Fibroblast of skin of right biceps (primary cell): ENCODE measurements at regions not wholly inside any gene's neighbourhood (a gene's known extent, or its start where the extent isn't known, plus 50 kb on each side); places are given as distances from the start of the nearest gene placed in this dataset.

Source experiments
- DNase-seq: peaks from one replicate; pipeline ENCODE4 v3.0.0-alpha.2; 2013

GRCh38 chr2:187055463-187055862 lies 206.5 kb upstream of the ZSWIM2 start:
- peak; percentile 30 for DNase-seq

DNA sequence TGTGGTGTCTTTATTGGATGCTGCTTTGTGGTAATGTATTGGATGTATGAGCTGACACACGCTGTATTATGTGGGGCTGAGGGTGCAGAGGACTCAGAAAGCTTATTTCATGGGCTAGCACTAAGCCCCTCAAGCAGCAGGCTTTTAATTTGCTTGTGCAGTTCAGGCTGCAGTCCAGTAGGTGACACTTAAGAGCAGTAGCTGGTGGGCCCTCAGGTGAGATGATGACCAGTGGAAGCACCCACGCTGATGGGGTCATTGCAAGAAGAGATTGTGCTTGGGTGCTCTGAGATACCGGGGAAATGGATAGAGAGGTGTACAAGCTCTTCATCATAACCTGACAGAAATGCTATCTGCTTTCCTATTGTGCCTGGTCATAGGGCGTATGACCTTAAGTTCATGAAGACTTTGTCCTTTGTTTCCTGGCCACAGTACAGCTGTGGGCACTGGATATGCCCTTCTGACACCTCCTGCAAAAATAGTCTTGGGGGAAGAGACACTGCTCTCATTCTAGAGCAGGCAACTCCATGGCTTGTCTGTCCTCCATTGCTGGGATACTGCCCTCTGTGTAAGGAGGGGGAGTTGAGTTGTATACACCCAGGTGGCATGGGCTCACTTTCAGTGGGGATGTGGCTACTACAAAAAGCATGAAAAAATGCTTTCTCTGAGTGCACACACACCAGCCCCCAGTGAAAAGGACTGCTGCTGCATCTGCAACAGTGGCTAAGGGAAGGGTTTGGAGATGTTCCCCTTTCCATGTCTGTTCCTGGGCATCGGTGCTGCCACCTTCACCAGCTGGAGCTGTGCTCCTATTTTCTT lies 205.7 kb upstream of the ZSWIM2 start:
- no peak for DNase-seq

DNA sequence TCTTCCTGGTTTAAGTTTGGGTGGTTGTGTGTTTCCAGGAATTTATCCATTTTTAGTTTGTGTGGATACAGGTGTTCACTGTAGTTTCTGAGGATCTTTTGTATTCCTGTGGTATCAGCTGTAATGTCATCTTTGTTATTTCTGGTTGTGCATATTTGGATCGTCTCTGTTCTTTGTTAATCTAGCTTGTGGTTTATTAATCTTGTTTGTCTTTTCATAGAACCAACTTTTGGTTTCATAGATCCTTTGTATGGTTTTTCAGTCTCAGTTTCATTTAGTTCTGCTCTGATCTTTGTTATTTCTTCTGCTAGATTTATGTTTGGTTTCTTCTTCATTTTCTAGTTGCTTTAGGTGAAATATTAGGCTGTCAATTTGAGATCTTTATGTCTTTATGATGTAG lies 202.4 kb upstream of the ZSWIM2 start:
- no peak for DNase-seq

GRCh38 chr2:187050409-187050998 lies 201.5 kb upstream of the ZSWIM2 start:
- peak; percentile 15 for DNase-seq

GRCh38 chr2:187037310-187037709 lies 188.3 kb upstream of the ZSWIM2 start:
- peak; percentile 11 for DNase-seq

DNA sequence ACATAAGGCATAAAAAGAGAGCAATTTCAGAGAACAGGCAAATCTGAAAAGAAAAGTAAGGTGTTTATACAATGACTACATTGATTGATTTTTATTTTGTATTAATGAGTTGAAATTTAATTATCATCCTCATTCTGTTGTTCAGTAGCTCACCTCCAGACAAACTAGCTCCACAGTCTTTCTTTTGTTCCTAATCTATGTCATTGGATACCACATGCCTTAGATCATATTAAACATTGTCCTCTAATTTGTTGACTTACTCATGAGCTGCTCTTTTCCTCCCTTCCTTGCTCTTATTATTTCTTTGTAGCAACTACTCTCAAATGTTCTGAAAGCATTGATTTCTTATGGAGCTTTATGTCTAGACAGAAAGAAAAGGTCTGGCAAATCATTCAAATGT lies 185.5 kb upstream of the ZSWIM2 start:
- no peak for DNase-seq

GRCh38 chr2:187024739-187025138 lies 175.8 kb upstream of the ZSWIM2 start:
- no peak for DNase-seq

DNA sequence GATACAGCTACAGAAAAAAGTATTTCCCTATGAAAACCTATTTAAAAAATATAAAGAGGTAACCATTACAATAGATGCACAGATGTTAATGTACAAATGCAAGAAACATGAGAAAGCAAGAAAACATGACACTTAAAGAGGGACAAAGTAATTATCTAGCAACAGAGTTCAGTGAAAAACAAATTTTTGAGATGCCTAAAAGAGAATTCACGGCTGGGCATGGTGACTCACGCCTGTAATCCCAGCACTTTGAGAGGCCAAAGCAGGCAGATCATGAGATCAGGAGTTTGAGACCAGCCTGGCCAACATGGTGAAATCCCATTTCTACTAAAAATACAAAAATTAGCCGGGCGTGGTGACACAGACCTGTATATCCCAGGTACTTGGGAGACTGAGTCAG lies 175.0 kb upstream of the ZSWIM2 start:
- peak; percentile 26 for DNase-seq

GRCh38 chr2:187017438-187017837 lies 168.5 kb upstream of the ZSWIM2 start:
- DNase-seq, result no peak

DNA sequence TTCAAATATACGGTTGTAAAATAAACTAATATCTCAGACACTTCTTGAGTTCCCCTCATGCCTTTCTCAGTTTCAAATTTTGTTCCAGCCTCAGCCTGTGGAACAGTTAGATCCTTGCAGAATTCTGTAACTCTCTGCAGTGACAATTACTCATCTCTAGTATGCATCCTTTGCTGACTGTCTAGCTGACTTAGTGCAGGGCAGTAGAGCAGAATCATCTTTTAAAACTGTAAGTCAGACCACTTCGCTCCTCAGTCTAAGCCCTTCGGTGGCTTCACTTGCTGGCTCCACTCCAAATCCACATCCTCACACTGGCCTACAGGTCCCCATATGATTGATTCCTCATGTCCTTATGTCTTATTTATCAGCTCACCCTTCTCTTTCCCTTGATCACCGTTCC lies 164.1 kb upstream of the ZSWIM2 start:
- DNase-seq, result peak; percentile 11

DNA sequence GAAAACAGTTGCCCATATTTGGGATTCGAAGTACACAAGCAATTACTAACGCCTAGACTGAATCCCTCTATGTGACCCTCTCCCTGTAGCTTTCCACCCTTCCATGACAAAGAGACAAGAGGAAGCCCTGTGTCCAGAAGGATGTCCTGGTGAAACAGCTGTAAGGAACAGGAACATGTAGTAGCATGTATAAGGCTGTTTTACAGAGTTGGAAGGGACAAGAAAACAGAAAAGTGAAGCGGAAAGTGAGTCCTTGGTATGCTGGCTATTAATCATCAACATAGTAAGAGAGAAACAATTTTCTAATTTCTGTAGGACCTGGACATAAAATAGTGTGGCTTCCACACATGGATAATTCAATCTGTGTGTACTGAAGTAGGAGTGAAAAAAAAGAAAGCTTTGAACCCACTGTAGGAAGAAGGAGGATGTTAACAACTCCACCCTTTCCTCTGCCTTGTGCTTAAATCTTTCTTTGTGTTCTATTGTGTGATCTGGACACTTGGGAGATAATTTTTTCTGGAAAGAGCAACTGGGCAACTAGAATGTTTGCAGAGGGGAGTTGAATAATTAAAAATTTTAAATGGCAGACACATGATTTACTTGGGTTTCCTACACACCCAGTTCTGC lies 162.3 kb upstream of the ZSWIM2 start:
- DNase-seq, result no peak

DNA sequence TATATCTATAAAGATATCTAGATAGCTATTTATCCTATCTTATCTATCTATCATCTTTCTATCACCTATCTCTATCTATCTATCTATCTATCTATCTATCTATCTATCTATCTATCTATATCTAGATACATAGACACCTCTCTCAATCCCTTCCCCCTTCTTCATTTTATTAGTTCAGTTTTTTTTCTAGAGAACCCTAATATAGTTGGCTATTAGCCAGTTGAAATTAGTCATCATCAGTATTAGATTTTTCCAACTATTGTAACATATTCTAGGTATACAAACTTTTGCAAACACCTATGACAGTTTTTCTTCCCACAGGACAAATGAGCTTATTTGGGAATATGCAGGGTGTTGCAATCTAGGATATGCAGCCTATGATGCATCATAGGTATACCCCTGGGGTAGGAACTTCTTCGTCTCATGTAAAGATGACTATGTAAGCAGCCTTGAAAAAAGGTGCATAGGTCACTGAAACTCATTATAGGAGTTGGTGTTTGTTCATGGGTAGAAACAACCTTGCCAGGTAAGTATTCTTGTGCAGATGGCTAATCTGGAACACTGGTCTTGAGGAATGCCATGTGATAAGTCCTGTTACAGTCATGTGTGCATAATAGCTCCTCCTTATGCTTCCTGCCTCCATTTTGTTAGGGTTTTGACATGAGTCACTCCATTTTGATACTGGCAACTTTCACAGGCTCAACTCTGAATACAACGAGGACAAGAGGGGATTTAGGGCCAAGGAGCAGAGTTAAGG lies 160.7 kb upstream of the ZSWIM2 start:
- no peak for DNase-seq

DNA sequence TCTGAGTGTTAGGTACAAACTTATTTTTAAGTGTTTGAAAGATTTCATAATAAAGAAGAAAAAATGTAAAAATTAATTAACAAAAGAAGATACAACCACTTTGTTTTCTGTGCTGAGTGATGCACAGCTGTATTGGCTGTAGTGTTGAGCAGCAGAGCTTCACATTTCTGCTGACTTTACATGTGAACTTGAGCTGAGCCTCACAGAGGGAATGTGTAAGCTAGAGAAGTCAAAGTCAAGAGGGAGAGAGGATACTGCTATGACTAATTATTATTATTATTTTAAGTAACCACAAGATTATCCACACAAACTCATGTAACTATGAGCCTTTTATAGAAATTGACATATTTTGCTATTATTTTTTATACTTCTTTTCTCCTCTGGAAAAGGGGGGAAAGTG lies 159.1 kb upstream of the ZSWIM2 start:
- DNase-seq, result peak; percentile 55

GRCh38 chr2:187003611-187004010 lies 154.6 kb upstream of the ZSWIM2 start:
- no peak for DNase-seq

- peak; percentile 22 for DNase-seq
Measured at GRCh38 chr2:187003038-187003554, 154.1 kb upstream of the ZSWIM2 start.

DNA sequence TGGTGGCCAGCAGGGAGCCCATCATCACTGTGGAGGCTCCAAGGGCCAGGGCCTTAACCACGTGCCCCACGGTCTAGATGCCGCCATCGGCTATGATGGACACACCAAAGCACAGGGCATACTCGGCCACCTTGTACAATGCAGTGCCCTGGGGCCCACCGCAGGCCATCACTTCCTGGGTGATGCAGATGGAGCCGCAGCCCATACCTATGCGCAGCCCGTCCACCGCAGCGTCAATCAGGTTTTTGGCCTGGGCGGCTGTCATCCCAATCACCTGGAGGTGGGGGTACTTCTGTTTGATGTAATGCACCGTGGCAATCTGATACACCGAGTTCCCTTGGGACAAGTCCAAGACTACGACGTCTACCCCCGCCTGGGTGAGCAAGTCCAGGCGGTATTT lies 153.3 kb upstream of the ZSWIM2 start:
- DNase-seq, result no peak

DNA sequence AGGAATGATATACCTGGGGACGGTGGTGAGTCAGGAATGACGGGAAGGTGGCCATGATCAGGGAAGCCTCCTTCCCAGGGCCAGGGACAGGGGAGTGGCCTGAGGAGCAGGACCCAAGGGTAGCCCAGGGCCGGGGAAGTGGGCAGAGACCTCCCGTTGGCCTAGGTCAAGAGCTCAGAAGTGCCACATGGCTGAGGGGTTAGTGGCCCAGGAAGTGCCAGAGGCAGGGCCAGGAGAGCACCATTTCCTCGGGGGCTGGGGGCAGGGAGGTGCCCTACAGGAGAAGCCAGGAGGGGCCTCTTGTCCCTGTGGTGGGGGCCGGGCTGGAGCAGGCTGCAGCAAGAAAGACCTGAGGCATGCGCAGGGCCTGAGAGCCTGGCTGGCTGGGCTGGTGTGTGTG lies 152.3 kb upstream of the ZSWIM2 start:
- no peak for DNase-seq

GRCh38 chr2:186995092-186995491 lies 146.1 kb upstream of the ZSWIM2 start:
- peak; percentile 37 for DNase-seq

DNA sequence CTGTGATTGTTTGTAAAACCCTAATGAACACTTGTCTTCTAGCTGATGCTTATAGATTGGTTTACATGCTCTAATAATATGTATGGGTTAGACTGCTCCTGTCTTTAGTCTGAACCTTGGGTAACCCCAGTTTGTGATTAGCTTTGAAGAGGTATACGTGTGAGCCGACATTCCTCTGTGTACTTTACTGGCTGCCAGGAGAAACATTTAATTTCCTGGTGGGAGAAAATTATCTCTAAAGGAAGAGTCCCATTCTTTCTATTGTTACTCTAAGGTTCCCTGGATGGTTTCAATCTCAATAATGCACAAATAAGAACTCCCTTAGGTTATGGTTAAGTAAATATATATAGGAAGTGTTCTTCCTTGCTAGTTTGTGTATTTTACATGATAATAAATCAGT lies 143.6 kb upstream of the ZSWIM2 start:
- no peak for DNase-seq

DNA sequence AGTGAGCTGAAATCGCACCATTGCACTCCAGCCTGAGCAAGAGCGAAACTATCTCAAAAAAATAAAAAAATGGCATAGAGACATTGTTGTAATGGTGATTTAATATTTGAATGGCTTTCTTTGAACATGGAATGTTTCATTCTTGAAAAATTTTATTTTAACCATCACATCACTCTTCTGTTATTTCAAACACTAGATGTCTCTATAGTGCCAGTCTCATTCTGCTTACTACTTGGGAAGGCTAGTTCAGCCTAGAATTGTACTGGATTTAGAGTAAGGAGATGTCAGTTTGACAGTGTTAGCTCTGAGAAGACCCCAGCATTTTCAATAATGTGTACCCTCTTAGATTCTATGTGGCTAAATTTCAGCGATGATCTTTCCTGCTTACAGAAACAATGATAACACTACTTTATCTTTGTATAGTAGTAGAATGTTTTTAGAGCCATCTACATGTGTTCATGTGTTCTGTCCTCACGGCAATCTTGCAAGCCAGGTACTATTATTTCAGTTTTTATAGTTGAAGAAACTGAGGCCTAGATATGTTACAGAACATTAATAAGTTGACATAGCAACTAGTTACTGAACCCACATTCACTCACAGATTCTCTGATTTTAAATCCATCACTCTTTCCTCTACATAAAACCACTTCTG lies 142.9 kb upstream of the ZSWIM2 start:
- no peak for DNase-seq

GRCh38 chr2:186984966-186985365 lies 136.0 kb upstream of the ZSWIM2 start:
- DNase-seq, result no peak

DNA sequence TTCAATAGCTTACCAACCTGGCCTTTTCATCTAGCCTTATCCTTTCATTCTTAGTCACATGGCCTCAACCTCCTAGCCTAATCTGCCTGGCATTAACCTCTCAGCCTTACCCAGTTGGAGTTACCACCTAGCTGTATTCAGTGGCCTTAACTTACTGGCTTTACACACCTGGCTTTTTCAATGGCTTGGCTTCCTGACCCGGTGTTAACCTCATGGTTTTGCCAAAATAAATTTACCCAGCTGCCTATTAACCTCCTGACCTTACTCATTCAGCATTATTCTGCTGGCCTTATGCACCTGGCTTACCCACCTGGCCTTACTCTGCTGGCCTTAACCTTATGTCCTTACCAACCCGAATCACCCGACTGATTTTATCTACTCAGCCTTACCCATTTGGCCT lies 135.5 kb upstream of the ZSWIM2 start:
- DNase-seq, result no peak
